Putamen (tissue), 1 donor: ENCODE measurements at regions not wholly inside any gene's neighbourhood (a gene's known extent, or its start where the extent isn't known, plus 50 kb on each side); places are given as distances from the start of the nearest gene placed in this dataset.
"Not testable (repeated sequence)": the region's sequence is repeated elsewhere in the genome, so short reads cannot be mapped to it uniquely, and the experiment has no call there.

ENCODE experiments used
- DNase-seq: peaks from one replicate; pipeline ENCODE4 v3.0.0-alpha.2; 2016; ENCODE audit warnings: low spot score

GRCh38 chr18:62629031-62629430 lies 86.3 kb upstream of the PHLPP1 start:
- no peak for DNase-seq

GRCh38 chr18:62631173-62631572 lies 84.2 kb upstream of the PHLPP1 start:
- DNase-seq: no peak

- no peak for DNase-seq
Measured at GRCh38 chr18:62632788-62633455, 82.4 kb upstream of the PHLPP1 start.

- no peak for DNase-seq
Measured at GRCh38 chr18:62634458-62634857, 80.9 kb upstream of the PHLPP1 start.

- no peak for DNase-seq
Measured at GRCh38 chr18:62634979-62635630, 80.2 kb upstream of the PHLPP1 start.

GRCh38 chr18:62637403-62637802 lies 77.9 kb upstream of the PHLPP1 start:
- DNase-seq: no peak

GRCh38 chr18:62637807-62638687 lies 77.3 kb upstream of the PHLPP1 start:
- peak; percentile 42 for DNase-seq

- no peak for DNase-seq
Measured at GRCh38 chr18:62643181-62643580, 72.2 kb upstream of the PHLPP1 start.

- DNase-seq: no peak
Measured at GRCh38 chr18:62644773-62645172, 70.6 kb upstream of the PHLPP1 start.

- no peak for DNase-seq
Measured at GRCh38 chr18:62647179-62647578, 68.2 kb upstream of the PHLPP1 start.

- no peak for DNase-seq
Measured at GRCh38 chr18:62648045-62648678, 67.2 kb upstream of the PHLPP1 start.

- DNase-seq: no peak
Measured at GRCh38 chr18:62651276-62652056, 63.9 kb upstream of the PHLPP1 start.

- DNase-seq: not testable (repeated sequence)
Measured at GRCh38 chr18:62652057-62652629, 63.2 kb upstream of the PHLPP1 start.

GRCh38 chr18:62655520-62656219 lies 59.7 kb upstream of the PHLPP1 start:
- no peak for DNase-seq

- no peak for DNase-seq
Measured at GRCh38 chr18:62658028-62658427, 57.3 kb upstream of the PHLPP1 start.

- no peak for DNase-seq
Measured at GRCh38 chr18:62659698-62660097, 55.6 kb upstream of the PHLPP1 start.

GRCh38 chr18:62660691-62661090 lies 54.6 kb upstream of the PHLPP1 start:
- no peak for DNase-seq

- DNase-seq: no peak
Measured at GRCh38 chr18:62663731-62664336, 51.5 kb upstream of the PHLPP1 start.

- no peak for DNase-seq
Measured at GRCh38 chr18:62664414-62664813, 50.9 kb upstream of the PHLPP1 start.

GRCh38 chr18:62665188-62665587 lies 50.2 kb upstream of the PHLPP1 start:
- DNase-seq: no peak
